ENCODE measurements at regions not wholly inside any gene's neighbourhood (a gene's known extent, or its start where the extent isn't known, plus 50 kb on each side); places are given as distances from the start of the nearest gene placed in this dataset.

DNA sequence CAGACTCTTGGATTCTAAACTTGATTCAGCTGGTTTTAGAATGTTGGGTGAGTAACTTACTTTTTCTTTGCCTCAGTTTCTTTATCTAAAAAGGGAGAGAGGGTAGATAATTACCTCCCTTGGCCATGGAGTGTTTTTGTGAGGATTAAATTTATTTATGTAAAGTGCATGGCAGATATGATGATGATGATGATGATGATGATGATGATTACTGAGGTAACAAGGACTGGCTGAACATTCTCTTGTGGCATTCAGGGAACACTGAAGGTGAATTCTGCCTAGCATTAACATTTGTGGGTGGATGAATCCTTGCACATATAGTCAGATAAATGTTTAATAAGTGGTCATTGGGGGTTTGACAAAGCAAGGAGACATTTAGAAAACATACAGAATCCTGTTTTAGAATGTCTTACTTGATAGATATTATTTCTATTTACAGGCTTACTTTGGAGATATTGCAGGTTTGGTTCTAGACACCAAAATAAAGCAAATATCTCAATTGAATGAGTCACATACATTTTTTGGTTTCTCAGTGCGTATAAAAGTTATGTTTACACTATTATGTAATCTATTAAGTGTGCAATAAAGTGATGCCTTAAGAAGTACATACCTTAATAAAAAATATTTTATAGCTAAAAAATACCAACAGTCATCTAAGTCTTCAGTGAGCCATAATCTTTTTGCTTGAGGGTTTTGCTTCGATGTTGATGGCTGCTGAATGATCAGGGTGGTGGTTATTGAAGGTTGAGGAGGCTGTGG, 123.2 kb downstream of the SNAPC1 start:
- no peak overlapping the region for H3K27ac ChIP-seq (ENCODE audit: extremely low read depth, low read depth, low read length)
- no peak overlapping the region for H3K9ac ChIP-seq (ENCODE audit: insufficient read depth in 1 of 2, low read depth in 2 of 2, low read length in 2 of 2)
- FAIRE-seq (no peak), DNase-seq (ENCODE audit: extremely low read depth in 1 of 4, low spot score in 3 of 4) (no peak), ATAC-seq (no peak)
- H3K4me1 ChIP-seq (replicated peaks in 1 of 2; ENCODE audit: control insufficient read depth in 2 of 2, insufficient read depth in 2 of 2, low read length in 2 of 2): no peaks in the 10 kb centered on the region
- no peaks in the 10 kb centered on the region for H3K79me2 ChIP-seq (ENCODE audit: control insufficient read depth, insufficient read depth, low read length)
- TF ChIP-seq FOXJ2 (tag; IDR thresholded peaks at IDR 0.05): no peak
- no peak for TF ChIP-seq POLR2H (tag; IDR thresholded peaks at IDR 0.05; ENCODE audit: low read depth)
- TF ChIP-seq ZNF134 (CRISPR knock-in tag; conservative IDR thresholded peaks at IDR 0.05): no peak
- no peak for TF ChIP-seq KLF10 (CRISPR knock-in tag; IDR thresholded peaks at IDR 0.05)
- TF ChIP-seq ZNF253 (CRISPR knock-in tag; conservative IDR thresholded peaks at IDR 0.05): no peak
- TF ChIP-seq ZSCAN32 (CRISPR knock-in tag; IDR thresholded peaks at IDR 0.05): no peak
- no peak for TF ChIP-seq KLF13 (tag; IDR thresholded peaks at IDR 0.05; ENCODE audit: borderline replicate concordance, low read depth)
- TF ChIP-seq PHTF2 (CRISPR knock-in tag; IDR thresholded peaks at IDR 0.05): no peak
- in situ Hi-C loops (cut with MboI): loop anchor here (25.0 kb wide), 1 partner anchor 1402 kb away; no protein-coding TSS in a partner anchor
- no peaks in the 10 kb centered on the region for H3K27me3 ChIP-seq (ENCODE audit: control insufficient read depth in 2 of 2, insufficient read depth in 2 of 2, low read length in 2 of 2)
- intact Hi-C loops (cut with micrococcal nuclease): no loop called here
- no peak overlapping the region for H3K4me3 ChIP-seq
- BruUV-seq (replicated peaks): no TSS peak
- no peak overlapping the region for H2AFZ ChIP-seq (ENCODE audit: low read depth, low read length)
- H3K9me3 ChIP-seq (replicated peaks; ENCODE audit: control insufficient read depth, insufficient read depth, low read depth, low read length): no peaks in the 10 kb centered on the region
- H3K36me3 ChIP-seq (ENCODE audit: control insufficient read depth, insufficient read depth, low read length): no peaks in the 10 kb centered on the region
- H3K4me2 ChIP-seq (ENCODE audit: insufficient read depth, low read length): no peak overlapping the region
- H4K20me1 ChIP-seq (replicated peaks; ENCODE audit: control insufficient read depth, insufficient read depth, low read length): no peaks in the 10 kb centered on the region
- no peaks in the 10 kb centered on the region for H3K9me1 ChIP-seq (ENCODE audit: control insufficient read depth, insufficient read depth, low read length)
- POLR2A ChIA-PET: no interaction called here
- WGBS (ENCODE audit: insufficient coverage, low coverage, missing lambda C conversion rate): 5% methylated on average over 2 of the region's 2 CpGs
- CTCF ChIA-PET (ENCODE audit: low intra/inter-chr PET ratio): no interaction called here
